HG02981 (cell line): ENCODE measurements at regions not wholly inside any gene's neighbourhood (a gene's known extent, or its start where the extent isn't known, plus 50 kb on each side); places are given as distances from the start of the nearest gene placed in this dataset.

Experiments used
- ATAC-seq: cut with Tn5 transposase; IDR thresholded peaks from one replicate; pipeline ENCODE4 v1.9.1; 2021; ENCODE audit warnings: mild to moderate bottlenecking, moderate library complexity; ENCODE audit not compliant: unreplicated experiment

- ATAC-seq, result no peak
Observed at GRCh38 chr12:105834496-105834895, 304.3 kb downstream of the NUAK1 start.

DNA sequence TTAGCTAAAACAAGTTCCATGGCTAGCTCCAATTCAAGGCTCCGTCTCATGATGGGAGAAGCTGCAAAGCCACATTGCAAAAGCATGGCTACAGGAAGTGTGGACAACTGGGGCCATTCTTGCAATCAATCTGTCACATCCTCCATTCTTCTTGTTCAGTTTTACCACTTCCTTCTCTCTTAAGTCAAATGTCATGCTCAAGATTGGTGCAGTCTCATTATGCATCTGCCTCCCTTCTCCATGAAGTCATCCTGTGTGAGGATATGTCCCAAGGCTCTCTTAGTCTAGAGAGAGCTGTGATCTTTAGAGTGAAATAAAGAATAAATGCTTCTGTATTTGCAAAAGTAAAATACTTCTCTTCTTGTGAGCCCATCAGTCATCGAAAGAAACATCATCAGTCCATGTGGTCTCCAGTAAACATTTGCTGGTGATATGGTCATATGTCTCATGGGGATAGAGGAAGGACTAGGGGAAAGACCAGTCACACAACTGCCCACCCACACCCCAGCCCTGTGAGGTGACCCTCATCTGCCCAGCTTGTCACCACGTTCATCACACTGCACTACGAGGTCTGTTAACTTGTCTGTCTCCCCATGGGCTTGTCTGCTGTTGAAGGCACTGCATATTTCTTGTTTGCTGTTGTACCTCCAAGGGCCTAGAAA is 303.0 kb downstream of the NUAK1 start:
- ATAC-seq, result no peak

DNA sequence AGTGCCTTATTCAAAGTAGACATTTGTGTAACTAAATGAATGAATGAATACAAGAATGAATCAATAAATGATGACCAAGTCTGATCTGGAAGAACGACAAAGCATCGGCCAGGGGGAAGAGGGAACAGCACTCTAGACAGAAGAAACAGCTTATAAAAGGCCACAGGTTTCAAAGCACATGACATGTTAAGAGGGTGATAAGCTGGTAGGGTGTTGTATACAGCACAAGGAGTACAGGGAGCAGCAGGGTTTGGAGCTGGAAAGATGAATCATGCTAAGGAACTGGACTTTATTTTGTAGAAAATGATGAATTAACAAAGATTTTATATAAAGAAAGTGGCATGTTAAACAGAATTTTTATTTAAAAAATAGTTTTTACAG is 302.5 kb downstream of the NUAK1 start:
- no peak for ATAC-seq

DNA sequence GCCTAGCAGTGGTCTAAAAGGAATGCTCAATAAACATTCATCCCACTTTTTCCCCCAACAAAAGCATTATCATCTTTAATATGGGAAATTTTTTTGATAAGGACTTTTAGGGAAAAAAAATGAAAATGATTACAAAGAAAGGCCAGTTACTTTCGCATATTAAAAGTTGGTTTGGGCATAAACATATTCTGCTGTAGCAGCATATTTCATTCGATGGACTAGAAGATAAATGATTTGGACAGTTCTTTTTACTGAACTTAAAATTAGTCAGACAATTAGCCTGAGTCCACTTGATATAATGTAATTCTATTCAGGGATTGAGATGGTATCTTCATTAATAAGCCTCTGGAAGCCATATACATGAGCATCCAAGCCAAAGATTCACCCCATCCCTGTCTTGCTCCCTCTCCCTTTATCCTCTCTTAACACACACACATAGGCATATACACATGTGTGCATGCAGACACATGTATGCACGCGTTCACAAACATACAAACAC is 299.1 kb downstream of the NUAK1 start:
- no peak for ATAC-seq

GRCh38 chr12:105840384-105840783 is 298.4 kb downstream of the NUAK1 start:
- no peak for ATAC-seq

DNA sequence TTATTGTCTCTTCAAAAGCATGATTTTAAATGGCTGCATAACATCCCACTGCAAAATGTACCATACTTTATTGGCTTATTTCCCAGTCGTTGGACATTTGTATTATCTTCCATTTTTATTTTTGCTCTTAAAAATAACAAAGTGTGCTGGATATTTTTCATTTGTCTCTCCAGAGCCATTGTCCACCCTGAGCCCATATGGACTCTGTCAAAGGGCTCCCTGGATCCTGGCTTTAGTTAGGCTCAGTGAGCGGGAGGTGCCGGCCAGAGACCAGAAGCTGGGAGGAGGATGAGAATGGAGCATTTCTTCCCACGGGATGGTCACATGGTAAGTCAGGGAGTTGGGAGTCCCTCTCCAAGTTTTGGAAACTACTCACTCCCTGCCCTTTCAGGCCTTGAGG is 296.9 kb downstream of the NUAK1 start:
- no peak for ATAC-seq

- no peak for ATAC-seq
Observed at GRCh38 chr12:105843561-105843960, 295.2 kb downstream of the NUAK1 start.

GRCh38 chr12:105843986-105844760 is 294.6 kb downstream of the NUAK1 start:
- ATAC-seq, result no peak

DNA sequence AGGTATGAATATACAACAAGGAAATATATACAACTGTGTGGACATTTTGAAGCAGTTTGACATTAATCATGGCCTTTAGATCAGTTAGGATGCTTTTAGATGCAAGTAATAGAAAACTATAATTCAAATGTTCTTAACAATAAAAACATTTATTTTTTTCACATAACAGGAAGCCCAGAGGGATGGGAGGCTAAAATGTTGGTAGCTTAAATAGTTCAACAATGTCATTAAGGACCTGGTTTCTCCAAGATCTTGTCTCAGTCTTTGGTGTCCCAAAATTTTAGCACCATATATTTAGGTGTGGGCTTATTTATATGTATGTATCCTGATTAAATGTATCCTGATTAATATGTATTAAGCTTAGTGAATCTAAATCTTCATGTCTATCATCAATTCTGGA is 292.4 kb downstream of the NUAK1 start:
- no peak for ATAC-seq

DNA sequence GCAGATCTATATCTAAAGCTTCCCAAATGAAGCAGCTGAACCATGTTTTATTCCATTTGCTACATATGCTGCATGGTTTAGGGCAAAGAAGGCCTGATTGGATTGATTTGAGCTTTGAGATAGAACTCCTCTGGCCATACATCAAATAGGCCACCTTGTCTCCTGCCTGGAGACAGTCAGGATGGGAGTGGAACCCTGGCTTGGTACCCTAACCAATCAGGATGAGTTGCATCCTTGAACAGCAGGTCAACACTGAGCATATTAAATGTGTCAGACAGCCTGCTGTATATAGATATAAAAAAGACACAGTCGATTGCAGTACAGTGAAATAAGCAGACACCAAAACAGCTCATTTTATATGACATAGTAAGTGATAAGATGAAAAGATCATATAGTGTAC is 291.7 kb downstream of the NUAK1 start:
- ATAC-seq, result no peak

- no peak for ATAC-seq
Observed at GRCh38 chr12:105848286-105848685, 290.5 kb downstream of the NUAK1 start.

DNA sequence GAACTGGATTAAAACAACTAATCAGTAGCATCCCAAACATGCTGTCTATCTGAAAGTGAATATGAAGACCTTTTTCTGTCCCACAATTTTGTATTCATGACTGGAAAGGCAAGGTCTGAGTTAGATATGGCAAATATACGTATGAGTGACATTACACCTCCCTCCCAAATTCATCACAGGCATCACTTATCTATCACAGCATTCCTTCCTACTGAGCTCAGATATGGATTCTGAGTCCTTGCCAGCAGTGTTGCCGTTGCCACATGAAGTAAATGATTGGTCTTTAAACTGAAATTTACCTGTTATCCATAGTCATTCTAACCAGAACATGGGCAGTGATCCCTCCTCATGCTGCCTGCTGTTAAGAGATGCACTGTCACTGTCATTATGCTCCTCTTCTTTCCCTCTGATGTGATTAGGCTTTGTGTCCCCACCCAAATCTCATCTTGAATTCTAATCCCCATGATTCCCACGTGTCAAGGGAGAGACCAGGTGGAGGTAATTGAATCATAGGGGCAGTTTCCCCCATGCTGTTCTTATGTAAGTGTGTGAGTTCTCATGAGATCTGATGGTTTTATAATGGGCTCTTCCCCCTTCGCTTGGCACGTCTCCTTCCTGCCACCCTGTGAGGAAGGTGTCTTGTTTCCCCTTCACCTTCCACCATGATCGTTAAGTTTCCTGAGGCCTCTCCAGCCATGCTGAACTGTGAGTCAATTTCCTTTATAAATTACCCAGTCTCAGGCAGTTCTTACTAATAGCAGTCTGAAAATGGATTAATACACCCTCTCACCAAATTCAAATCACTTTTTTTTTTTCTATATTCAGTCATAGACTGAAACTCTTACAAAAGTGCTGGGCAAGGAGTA is 288.4 kb downstream of the NUAK1 start:
- no peak for ATAC-seq

GRCh38 chr12:105852496-105852895 is 286.3 kb downstream of the NUAK1 start:
- no peak for ATAC-seq

DNA sequence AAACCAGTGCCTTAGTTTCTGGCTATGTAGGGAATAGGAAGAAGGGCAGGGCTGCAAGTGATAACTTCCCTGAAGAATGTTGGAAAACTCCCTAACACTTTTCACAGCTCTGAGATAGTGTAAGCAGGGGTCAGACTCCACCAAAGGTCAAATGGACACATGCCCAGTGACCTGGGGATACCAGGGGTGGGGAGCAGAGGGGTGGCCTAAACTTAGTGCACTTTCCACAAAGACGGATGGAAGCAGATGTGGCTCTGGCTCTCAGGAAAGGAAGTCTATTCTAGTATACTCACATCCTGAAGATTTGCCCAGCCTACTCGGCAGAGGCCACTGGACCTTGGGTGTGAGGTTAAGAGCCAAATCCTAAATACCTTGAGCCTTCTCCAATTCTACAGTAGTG is 285.8 kb downstream of the NUAK1 start:
- ATAC-seq, result no peak

GRCh38 chr12:105854071-105854470 is 284.7 kb downstream of the NUAK1 start:
- no peak for ATAC-seq

DNA sequence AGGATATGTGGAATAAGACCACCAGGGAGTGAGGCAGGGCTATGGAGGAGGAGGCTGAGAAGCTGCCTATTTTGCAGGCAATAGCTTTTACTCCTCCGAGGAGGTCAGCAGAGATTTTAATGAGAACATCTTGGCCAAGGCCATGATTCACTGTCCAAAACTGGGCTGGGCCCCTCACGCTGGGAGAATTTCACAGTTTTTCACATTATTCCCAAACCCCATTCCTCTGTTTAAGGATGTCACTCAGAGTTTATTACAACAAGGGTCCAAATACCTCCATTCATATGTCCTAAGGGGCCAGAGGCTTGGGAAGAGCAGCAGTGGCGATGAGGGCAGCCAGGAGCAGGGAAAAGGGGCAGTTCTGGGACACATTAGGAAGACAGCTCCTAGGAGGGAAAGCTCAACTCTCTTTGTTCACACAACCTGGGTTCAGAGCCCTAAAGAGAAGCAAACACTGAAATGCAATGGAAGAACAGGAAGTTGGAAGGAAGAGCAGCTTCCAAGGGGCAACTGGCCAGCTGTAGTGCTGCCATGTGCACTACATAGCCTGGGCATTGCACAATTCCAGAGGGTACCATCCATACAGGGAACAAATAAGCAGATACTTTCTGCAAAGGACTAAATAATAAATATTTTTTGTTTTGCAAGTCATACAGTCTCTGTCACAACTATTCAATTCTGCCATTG is 283.2 kb downstream of the NUAK1 start:
- ATAC-seq, result no peak

DNA sequence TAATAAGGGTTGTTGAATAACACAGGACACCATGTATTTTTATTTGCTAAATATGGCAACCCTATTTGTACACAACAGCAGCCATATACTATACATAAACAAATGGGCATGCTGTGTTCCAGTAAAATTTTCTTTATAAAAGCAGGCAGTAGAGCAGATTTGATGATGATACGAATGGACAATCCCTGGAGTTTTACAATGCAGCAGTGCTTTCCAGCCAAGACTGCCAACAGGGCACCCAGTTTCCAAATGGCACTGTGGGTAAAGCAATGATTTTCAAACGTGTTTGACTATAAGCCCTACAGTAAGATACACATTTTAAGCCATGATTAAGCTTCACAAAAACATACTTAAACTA is 282.7 kb downstream of the NUAK1 start:
- no peak for ATAC-seq

DNA sequence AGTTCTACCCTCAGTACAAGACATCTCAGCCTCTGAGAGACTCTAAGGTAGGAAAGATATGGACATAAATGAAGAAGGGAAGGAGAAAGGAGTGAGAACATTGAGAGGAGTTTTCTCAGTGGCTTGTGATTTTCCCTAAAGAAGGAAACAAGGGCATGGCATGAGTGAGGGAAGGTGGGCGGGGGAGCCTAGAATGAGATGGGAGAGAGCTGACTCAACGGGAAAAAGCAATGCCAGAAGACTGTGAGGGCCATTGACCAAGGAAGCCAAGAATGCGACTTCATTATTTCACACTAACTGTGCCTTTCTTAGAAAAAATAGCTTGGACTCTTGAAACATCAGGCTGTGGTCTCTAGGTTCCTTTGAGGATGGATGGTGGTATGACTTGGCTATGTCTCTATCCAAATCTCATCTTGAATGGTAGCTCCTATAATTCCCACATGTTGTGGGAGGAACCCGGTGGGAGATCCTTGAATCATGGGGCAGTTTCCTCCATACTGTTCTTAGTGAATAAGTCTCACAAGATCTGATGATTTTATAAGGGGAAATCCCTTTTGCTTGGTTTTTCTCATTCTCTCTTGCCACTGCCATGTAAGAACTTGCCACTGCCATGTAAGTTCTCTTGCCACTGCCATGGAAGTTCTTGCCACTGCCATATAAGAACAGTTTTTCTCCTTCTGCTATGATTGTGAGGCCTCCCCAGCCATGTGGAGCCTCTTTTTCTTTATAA is 279.6 kb downstream of the NUAK1 start:
- no peak for ATAC-seq

- ATAC-seq, result no peak
Observed at GRCh38 chr12:105860561-105861207, 278.1 kb downstream of the NUAK1 start.

GRCh38 chr12:105861227-105861626 is 277.5 kb downstream of the NUAK1 start:
- ATAC-seq, result no peak
